ENCODE measurements at regions not wholly inside any gene's neighbourhood (a gene's known extent, or its start where the extent isn't known, plus 50 kb on each side); places are given as distances from the start of the nearest gene placed in this dataset.
A peak's percentile ranks its signal among the peaks of the same experiment; 100 is the strongest.

- WGBS, 2 donors (ENCODE audit: low coverage in 1 of 2), result 73 to 83% methylated on average over 4 of the region's 4 CpGs
- TF ChIP-seq POLR2AphosphoS5 (IDR thresholded peaks at IDR 0.05), result no peak
- no peak overlapping the region for H3K4me3 ChIP-seq
- ATAC-seq, result no peak
- H3K9me3 ChIP-seq, result no peaks in the 10 kb centered on the region
- H3K27ac ChIP-seq, result no peak overlapping the region
- no peaks in the 10 kb centered on the region for H3K36me3 ChIP-seq
- peaks cover 5% of the 10 kb centered on the region for H3K27me3 ChIP-seq
- peaks cover 0 to 20% (median 4%) of the 10 kb centered on the region in 3 donors for H3K4me1 ChIP-seq
Observed at GRCh38 chr5:169531631-169532030, 51.9 kb upstream of the SPDL1 start.

- TF ChIP-seq POLR2A (IDR thresholded peaks at IDR 0.05) (no peak), CTCF (IDR thresholded peaks at IDR 0.05) (no peak), POLR2AphosphoS5 (IDR thresholded peaks at IDR 0.05) (no peak), EP300 (IDR thresholded peaks at IDR 0.05) (no peak)
- no peak overlapping the region for H3K27ac ChIP-seq
- no peaks in the 10 kb centered on the region for H3K9me3 ChIP-seq
- H3K36me3 ChIP-seq, result no peaks in the 10 kb centered on the region
- H3K27me3 ChIP-seq, result peaks cover 5% of the 10 kb centered on the region
- ATAC-seq, result peak; percentile 62
- H3K4me1 ChIP-seq, result no peaks in the 10 kb centered on the region
- H3K4me3 ChIP-seq, result no peak overlapping the region
Observed at GRCh38 chr5:169527863-169528262, 55.7 kb upstream of the SPDL1 start.

GRCh38 chr5:169527066-169527465 lies 56.5 kb upstream of the SPDL1 start:
- Histone ChIP-seq H3K27me3 (peaks cover 5% of the 10 kb centered on the region), H3K9me3 (no peaks in the 10 kb centered on the region), H3K4me3 (no peak overlapping the region), H3K36me3 (no peaks in the 10 kb centered on the region), H3K27ac (no peak overlapping the region), H3K4me1 (no peaks in the 10 kb centered on the region)
- 69% methylated on average over 1 to 2 of the region's 2 CpGs for WGBS, 2 donors (ENCODE audit: low coverage in 1 of 2)
- no peak for TF ChIP-seq CTCF (IDR thresholded peaks at IDR 0.05)
- no peak for TF ChIP-seq POLR2AphosphoS5 (IDR thresholded peaks at IDR 0.05)
- ATAC-seq, result no peak

GRCh38 chr5:169522851-169523250 lies 60.7 kb upstream of the SPDL1 start:
- 70 to 83% methylated on average over 2 of the region's 3 CpGs for WGBS, 2 donors (ENCODE audit: low coverage in 1 of 2)
- Histone ChIP-seq H3K4me1 (no peaks in the 10 kb centered on the region), H3K27me3 (no peaks in the 10 kb centered on the region), H3K9me3 (peaks cover 0 to 4% (median 0%) of the 10 kb centered on the region in 3 donors), H3K36me3 (no peaks in the 10 kb centered on the region), H3K4me3 (no peak overlapping the region), H3K27ac (no peak overlapping the region)
- ATAC-seq, result no peak
- TF ChIP-seq POLR2A (IDR thresholded peaks at IDR 0.05) (no peak), POLR2AphosphoS5 (IDR thresholded peaks at IDR 0.05) (no peak), CTCF (IDR thresholded peaks at IDR 0.05) (no peak), EP300 (IDR thresholded peaks at IDR 0.05) (no peak)

GRCh38 chr5:169521366-169521983 lies 62.1 kb upstream of the SPDL1 start:
- 7 to 31% methylated on average over 3 to 6 of the region's 7 CpGs for WGBS, 2 donors (ENCODE audit: low coverage in 1 of 2)
- no peak overlapping the region for H3K4me3 ChIP-seq
- H3K27me3 ChIP-seq, result no peaks in the 10 kb centered on the region
- H3K9me3 ChIP-seq, result peaks cover 0 to 9% (median 0%) of the 10 kb centered on the region in 3 donors
- H3K27ac ChIP-seq, result no peak overlapping the region
- H3K36me3 ChIP-seq, result no peaks in the 10 kb centered on the region
- ATAC-seq, result no peak
- H3K4me1 ChIP-seq, result no peaks in the 10 kb centered on the region
- TF ChIP-seq CTCF (IDR thresholded peaks at IDR 0.05) (no peak), EP300 (IDR thresholded peaks at IDR 0.05) (no peak), POLR2A (IDR thresholded peaks at IDR 0.05) (no peak), POLR2AphosphoS5 (IDR thresholded peaks at IDR 0.05) (no peak)

Measured in gastroesophageal sphincter (tissue), 4 donors.